WTC11 (cell line): ENCODE measurements at regions not wholly inside any gene's neighbourhood (a gene's known extent, or its start where the extent isn't known, plus 50 kb on each side); places are given as distances from the start of the nearest gene placed in this dataset.

Experiments
- ATAC-seq: fragments of 200-7000 bp; cut with Tn5 transposase; 2 replicates; pipeline ENCODE4 v1.10.0; 2021; ENCODE audit warnings: mild to moderate bottlenecking, moderate library complexity
- CTCF ChIA-PET: fragments of 300-600 bp; sonication (Branson Sonifier 250); formaldehyde crosslinking; loops from one replicate; lab custom pipeline; 2021; ENCODE audit warnings: antibody characterized with exemption; lab: Charles Lee
- POLR2A ChIA-PET: fragments of 350-600 bp; sonication (Branson Sonifier 250); formaldehyde crosslinking; loops from one replicate; lab custom pipeline; 2021; ENCODE audit warnings: antibody characterized with exemption; lab: Charles Lee
- DNase-seq: peaks from one replicate; pipeline ENCODE4 v3.0.0; 2021; ENCODE audit warnings: low spot score
- H3K27ac Mint-ChIP-seq: 2 replicates; pipeline ENCODE4 v1.8.0; 2021; ENCODE audit warnings: mixed read lengths
- H3K27me3 Mint-ChIP-seq: 2 replicates; pipeline ENCODE4 v1.8.0; 2021; ENCODE audit warnings: low read depth, mild to moderate bottlenecking, moderate library complexity, mixed read lengths
- H3K36me3 Mint-ChIP-seq: 2 replicates; pipeline ENCODE4 v1.8.0; 2021; ENCODE audit warnings: mixed read lengths
- H3K4me1 Mint-ChIP-seq: 2 replicates; pipeline ENCODE4 v1.8.0; 2022; ENCODE audit warnings: mixed read lengths
- H3K4me3 Mint-ChIP-seq: 2 replicates; pipeline ENCODE4 v1.8.0; 2021; ENCODE audit warnings: mild to moderate bottlenecking, moderate library complexity, mixed read lengths
- H3K9me3 Mint-ChIP-seq: 2 replicates; pipeline ENCODE4 v1.8.0; 2021; ENCODE audit warnings: mixed read lengths
- ATF2 ChIP-seq: sonication (generic); formaldehyde crosslinking; IDR thresholded peaks from 2 replicates; pipeline ENCODE4 v1.8.1; 2022; ENCODE audit warnings: low read depth, missing genetic modification reagents, borderline replicate concordance
- CDX4 ChIP-seq: fragments of 250-450 bp; sonication (Bioruptor Pico); IDR thresholded peaks from 2 replicates; pipeline ENCODE4 v1.9.0; 2021; ENCODE audit warnings: moderate library complexity, mild to moderate bottlenecking, inconsistent platforms, borderline replicate concordance
- CREM ChIP-seq: sonication (generic); formaldehyde crosslinking; IDR thresholded peaks from 2 replicates; pipeline ENCODE4 v1.8.1; 2022; ENCODE audit warnings: mild to moderate bottlenecking, missing genetic modification reagents, moderate library complexity
- CTCF ChIP-seq: fragments of 200-600 bp; IDR thresholded peaks from 2 replicates; pipeline ENCODE4 v1.8.0; 2022; ENCODE audit warnings: antibody characterized with exemption
- ERG ChIP-seq: fragments of 250-450 bp; sonication (Bioruptor Pico); IDR thresholded peaks from 2 replicates; pipeline ENCODE4 v1.8.0; 2021; ENCODE audit warnings: mild to moderate bottlenecking
- FOXK1 ChIP-seq: sonication (generic); formaldehyde crosslinking; IDR thresholded peaks from 2 replicates; pipeline ENCODE4 v1.8.0; 2022; ENCODE audit warnings: mild to moderate bottlenecking, moderate library complexity, missing genetic modification reagents
- FOXP4 ChIP-seq: sonication (generic); formaldehyde crosslinking; IDR thresholded peaks from 2 replicates; pipeline ENCODE4 v1.8.0; 2022; ENCODE audit warnings: mild to moderate bottlenecking, missing genetic modification reagents
- GABPB1 ChIP-seq: sonication (generic); formaldehyde crosslinking; IDR thresholded peaks from 2 replicates; pipeline ENCODE4 v1.8.1; 2023; ENCODE audit warnings: mild to moderate bottlenecking, missing genetic modification reagents
- GRHL2 ChIP-seq: fragments of 250-450 bp; sonication (Bioruptor Pico); IDR thresholded peaks from 2 replicates; pipeline ENCODE4 v1.8.0; 2022; ENCODE audit warnings: mild to moderate bottlenecking, moderate library complexity; ENCODE audit not compliant: insufficient replicate concordance, severe bottlenecking
- HMGXB4 ChIP-seq: sonication (generic); formaldehyde crosslinking; IDR thresholded peaks from 2 replicates; pipeline ENCODE4 v1.8.1; 2023; ENCODE audit warnings: mild to moderate bottlenecking, moderate library complexity, missing genetic modification reagents
- IRF2 ChIP-seq: sonication (generic); formaldehyde crosslinking; IDR thresholded peaks from 2 replicates; pipeline ENCODE4 v1.8.0; 2022; ENCODE audit warnings: low read depth, missing genetic modification reagents, borderline replicate concordance
- KAT7 ChIP-seq: sonication (generic); formaldehyde crosslinking; IDR thresholded peaks from 2 replicates; pipeline ENCODE4 v1.8.1; 2023; ENCODE audit warnings: missing genetic modification reagents, mild to moderate bottlenecking, borderline replicate concordance
- MAX ChIP-seq: sonication (generic); formaldehyde crosslinking; IDR thresholded peaks from 2 replicates; pipeline ENCODE4 v1.8.0; 2022; ENCODE audit warnings: mild to moderate bottlenecking, missing genetic modification reagents
- MYBL2 ChIP-seq: sonication (generic); formaldehyde crosslinking; IDR thresholded peaks from 2 replicates; pipeline ENCODE4 v1.8.1; 2023; ENCODE audit warnings: mild to moderate bottlenecking, moderate library complexity, missing genetic modification reagents
- NFE2L1 ChIP-seq: sonication (generic); formaldehyde crosslinking; IDR thresholded peaks from 2 replicates; pipeline ENCODE4 v1.8.1; 2023; ENCODE audit warnings: missing genetic modification reagents
- STAT6 ChIP-seq: sonication (generic); formaldehyde crosslinking; conservative IDR thresholded peaks from 2 replicates; pipeline ENCODE4 v1.8.1; 2023; ENCODE audit warnings: mild to moderate bottlenecking, low read depth, missing genetic modification reagents, moderate library complexity
- USF2 ChIP-seq: sonication (generic); formaldehyde crosslinking; IDR thresholded peaks from 2 replicates; pipeline ENCODE4 v1.8.1; 2023; ENCODE audit warnings: mild to moderate bottlenecking, missing genetic modification reagents, moderate library complexity
- ZMAT4 ChIP-seq: fragments of 250-450 bp; sonication (Bioruptor Pico); IDR thresholded peaks from 2 replicates; pipeline ENCODE4 v1.9.0; 2021; ENCODE audit warnings: mild to moderate bottlenecking

GRCh38 chr3:144084929-144085328, 113.3 kb downstream of the DIPK2A start:
- Mint-ChIP-seq H3K36me3 (no peaks in the 10 kb centered on the region), H3K4me3 (no peak overlapping the region), H3K27ac (no peak overlapping the region), H3K4me1 (no peaks in the 10 kb centered on the region), H3K27me3 (no peaks in the 10 kb centered on the region), H3K9me3 (no peaks in the 10 kb centered on the region)
- POLR2A ChIA-PET: no interaction called here
- ATAC-seq (no peak), DNase-seq (no peak)
- TF ChIP-seq KAT7 (no peak), CREM (no peak), ERG (CRISPR knock-in tag) (no peak), GABPB1 (no peak), HMGXB4 (no peak), FOXK1 (CRISPR knock-in tag) (no peak), CDX4 (no peak), ATF2 (CRISPR knock-in tag) (no peak), GRHL2 (CRISPR knock-in tag) (no peak), IRF2 (CRISPR knock-in tag) (no peak), ZMAT4 (CRISPR knock-in tag) (no peak), MAX (CRISPR knock-in tag) (no peak)
- CTCF ChIA-PET: no interaction called here

GRCh38 chr3:144085964-144086363, 114.3 kb downstream of the DIPK2A start:
- Mint-ChIP-seq H3K9me3 (no peaks in the 10 kb centered on the region), H3K36me3 (no peaks in the 10 kb centered on the region), H3K27ac (no peak overlapping the region), H3K4me3 (no peak overlapping the region), H3K27me3 (no peaks in the 10 kb centered on the region), H3K4me1 (no peaks in the 10 kb centered on the region)
- no peak for TF ChIP-seq NFE2L1 (CRISPR knock-in tag)
- ChIA-PET CTCF (no interaction called here), POLR2A (no interaction called here)
- ATAC-seq (no peak), DNase-seq (no peak)

GRCh38 chr3:144096016-144096415, 124.4 kb downstream of the DIPK2A start:
- Mint-ChIP-seq H3K4me1 (peaks cover 25% of the 10 kb centered on the region), H3K27me3 (no peaks in the 10 kb centered on the region; the same call in 1 of the 2 replicates), H3K36me3 (peaks cover 8% of the 10 kb centered on the region), H3K27ac (no peak overlapping the region; the same call in 1 of the 2 replicates), H3K4me3 (no peak overlapping the region), H3K9me3 (peaks cover 35% of the 10 kb centered on the region)
- POLR2A ChIA-PET: no interaction called here
- DNase-seq (no peak), ATAC-seq (no peak)
- CTCF ChIA-PET: no interaction called here
- TF ChIP-seq FOXP4 (CRISPR knock-in tag) (no peak), ZMAT4 (CRISPR knock-in tag) (no peak), MYBL2 (CRISPR knock-in tag) (no peak), CTCF (no peak), STAT6 (CRISPR knock-in tag) (no peak), FOXK1 (CRISPR knock-in tag) (no peak), USF2 (CRISPR knock-in tag) (no peak)
